NCI-H226 (cell line): ENCODE measurements at regions not wholly inside any gene's neighbourhood (a gene's known extent, or its start where the extent isn't known, plus 50 kb on each side); places are given as distances from the start of the nearest gene placed in this dataset.
A peak's percentile ranks its signal among the peaks of the same experiment; 100 is the strongest.

Experiments
- DNase-seq: peaks from one replicate; pipeline ENCODE4 v3.0.0-alpha.2; 2015

GRCh38 chr1:164473544-164473943, 85.4 kb upstream of the PBX1 start:
- DNase-seq = no peak

- DNase-seq = no peak
Observed at GRCh38 chr1:164475834-164476233, 83.2 kb upstream of the PBX1 start.

GRCh38 chr1:164477343-164477742, 81.6 kb upstream of the PBX1 start:
- no peak for DNase-seq

- DNase-seq = no peak
Observed at GRCh38 chr1:164479242-164479641, 79.7 kb upstream of the PBX1 start.

GRCh38 chr1:164480285-164480907, 78.6 kb upstream of the PBX1 start:
- DNase-seq = no peak

- DNase-seq = no peak
Observed at GRCh38 chr1:164495905-164496304, 63.1 kb upstream of the PBX1 start.

- no peak for DNase-seq
Observed at GRCh38 chr1:164498792-164499191, 60.2 kb upstream of the PBX1 start.

- DNase-seq = peak; percentile 6
Observed at GRCh38 chr1:164504749-164505148, 54.2 kb upstream of the PBX1 start.
